ENCODE measurements at regions not wholly inside any gene's neighbourhood (a gene's known extent, or its start where the extent isn't known, plus 50 kb on each side); places are given as distances from the start of the nearest gene placed in this dataset.

DNA sequence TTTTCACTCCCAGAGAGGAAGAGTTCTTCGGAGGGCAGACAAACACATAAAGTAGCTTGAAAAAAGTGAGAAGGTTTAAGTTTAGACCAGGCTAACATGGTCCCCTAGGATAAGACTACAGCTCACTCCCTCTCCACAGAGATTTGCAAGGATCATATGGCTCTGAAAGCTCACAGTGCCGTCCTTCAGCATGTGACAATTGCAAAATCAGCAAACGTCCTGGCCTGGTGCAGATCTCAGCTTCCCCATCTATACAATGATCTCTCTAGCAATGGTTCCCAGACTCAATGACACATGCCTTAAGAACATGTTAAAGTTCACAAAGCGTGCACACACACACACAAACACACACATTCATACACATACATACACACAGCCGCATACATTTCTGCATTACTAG lies 327.6 kb downstream of the ACTL7B start:
- in situ Hi-C loops (cut with HindIII; ENCODE audit: low sequenced_read_pairs), result no loop called here

DNA sequence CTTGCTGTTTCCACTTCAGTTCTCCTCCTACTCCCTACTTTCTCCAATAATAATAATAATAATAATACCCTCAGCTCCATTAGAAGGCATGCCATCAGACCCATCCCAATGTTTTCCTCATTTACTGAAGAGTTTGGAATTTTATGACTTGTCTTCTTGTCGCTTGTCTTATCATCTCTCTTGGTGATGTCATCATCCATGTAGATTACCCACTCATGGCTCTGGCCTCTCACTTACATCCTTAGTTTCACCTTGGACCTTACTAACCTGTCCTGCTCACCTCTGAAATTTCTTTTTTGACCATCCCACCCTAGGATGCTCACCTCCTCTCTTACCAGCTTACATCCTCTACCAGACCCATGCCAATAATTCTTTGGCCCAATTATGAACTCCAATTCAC lies 329.3 kb downstream of the ACTL7B start:
- in situ Hi-C loops (cut with HindIII; ENCODE audit: low sequenced_read_pairs), result no loop called here

DNA sequence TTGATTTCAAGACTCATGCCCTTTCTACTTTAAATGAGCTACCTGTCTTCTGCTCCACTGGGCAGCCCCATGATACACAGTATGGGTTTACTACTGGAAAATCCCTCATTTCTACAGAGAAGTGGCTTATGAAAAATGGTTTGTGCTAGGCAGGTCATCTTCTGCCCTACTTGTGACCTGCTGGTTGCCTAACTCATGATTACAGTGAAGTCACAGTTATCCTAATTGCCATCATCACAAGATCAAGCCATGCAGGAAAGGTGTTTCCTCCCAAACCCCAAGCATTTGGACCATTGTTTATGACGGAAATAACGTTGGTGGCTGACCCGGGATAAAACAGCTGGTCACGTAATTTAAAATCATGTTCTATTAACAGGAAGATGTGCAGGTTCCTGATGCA lies 330.6 kb downstream of the ACTL7B start:
- in situ Hi-C loops (cut with HindIII; ENCODE audit: low sequenced_read_pairs), result no loop called here

DNA sequence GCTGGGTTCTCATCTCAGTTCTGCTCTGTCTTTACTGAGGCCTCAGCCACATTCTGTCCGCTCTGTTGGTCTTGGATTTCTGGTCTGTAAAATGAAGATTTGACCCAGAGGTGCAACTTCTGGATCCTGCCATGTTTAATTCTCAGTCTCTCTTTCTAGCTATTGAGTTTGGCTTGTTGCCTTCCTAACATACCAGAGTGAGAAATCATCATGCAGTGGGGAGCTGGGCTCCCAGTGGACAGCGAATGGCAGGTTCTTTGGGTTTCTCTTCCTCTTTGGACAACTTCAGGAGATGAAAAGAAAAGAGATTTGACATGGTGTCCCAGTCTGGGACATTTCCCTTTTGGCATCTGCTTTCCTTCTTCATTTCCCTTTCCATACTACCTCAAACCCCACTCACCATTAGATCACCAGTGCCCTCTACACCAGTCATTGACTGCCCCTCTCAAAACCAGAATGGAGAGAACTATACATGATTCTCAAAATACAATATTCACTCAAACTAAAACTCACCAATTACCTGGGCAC lies 334.7 kb downstream of the ACTL7B start:
- in situ Hi-C loops (cut with HindIII; ENCODE audit: low sequenced_read_pairs), result no loop called here

DNA sequence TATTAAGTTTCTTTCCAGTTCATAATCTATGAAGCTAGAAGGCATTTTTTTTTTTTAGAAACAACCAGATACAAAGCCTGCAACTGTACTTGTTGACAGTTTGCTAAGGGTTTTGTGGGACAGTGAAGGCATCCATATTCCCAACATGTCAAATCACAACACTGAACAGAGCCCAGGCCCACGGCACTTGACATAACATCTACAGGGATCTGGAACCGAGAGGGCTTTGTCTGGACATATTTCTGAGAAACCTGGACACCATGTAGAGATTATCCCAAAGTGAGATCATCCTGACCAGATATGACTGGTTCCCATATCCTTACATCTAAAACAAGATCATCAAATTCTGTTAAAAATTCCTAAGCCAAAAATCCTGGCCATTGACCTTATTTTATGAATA lies 336.3 kb downstream of the ACTL7B start:
- in situ Hi-C loops (cut with HindIII; ENCODE audit: low sequenced_read_pairs), result no loop called here

DNA sequence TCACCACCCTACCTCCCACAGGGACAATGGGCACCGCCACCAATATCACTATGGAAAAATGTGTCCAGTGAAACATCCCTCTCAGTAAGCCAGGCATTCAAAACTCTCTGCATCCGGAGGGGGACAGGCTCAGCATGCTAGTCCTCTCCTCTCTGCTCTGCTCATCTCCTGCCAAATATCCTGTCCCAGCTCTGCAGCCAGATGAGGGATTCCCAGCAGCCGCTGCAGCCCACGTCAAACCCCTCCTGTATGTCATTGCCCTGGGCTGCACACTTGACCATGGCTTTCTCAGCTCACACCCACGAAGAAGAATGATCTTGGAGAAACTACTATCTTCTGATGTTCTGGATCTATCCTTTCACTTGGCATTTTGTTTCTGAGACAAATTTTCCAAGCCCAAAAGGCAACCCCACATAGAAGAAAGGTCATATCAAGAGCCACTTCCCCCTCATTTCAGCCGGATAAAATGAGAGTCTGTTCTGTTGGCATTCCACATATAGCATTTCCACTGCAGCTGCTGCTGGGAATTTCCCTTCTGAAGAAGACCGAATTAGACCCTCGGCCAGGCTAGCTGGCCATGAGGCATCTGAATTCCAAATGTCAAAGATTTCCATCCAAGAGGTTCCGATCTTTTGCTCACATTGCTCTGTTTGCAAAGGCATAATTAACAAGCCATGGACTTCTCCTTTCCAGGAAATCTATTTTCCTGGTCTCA lies 338.0 kb downstream of the ACTL7B start:
- in situ Hi-C loops (cut with HindIII; ENCODE audit: low sequenced_read_pairs), result no loop called here

DNA sequence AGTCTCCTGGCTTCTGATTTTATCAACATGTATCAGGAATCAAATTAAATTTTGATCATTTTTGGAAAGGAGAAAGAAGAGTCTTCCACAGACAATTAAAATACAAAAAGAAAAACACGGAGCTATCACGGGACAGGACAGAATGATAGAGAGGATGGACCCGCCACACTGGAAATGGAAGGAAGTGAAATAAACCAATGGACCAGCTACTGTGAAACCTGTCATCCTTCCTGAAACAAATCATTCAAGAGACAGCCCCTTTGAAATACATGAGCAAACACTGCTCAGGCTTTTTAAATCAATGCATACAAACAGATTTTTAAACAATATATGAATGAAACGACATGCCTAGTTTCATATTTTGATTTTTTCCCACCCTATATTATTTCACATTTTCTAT lies 339.4 kb downstream of the ACTL7B start:
- in situ Hi-C loops (cut with HindIII; ENCODE audit: low sequenced_read_pairs), result no loop called here

DNA sequence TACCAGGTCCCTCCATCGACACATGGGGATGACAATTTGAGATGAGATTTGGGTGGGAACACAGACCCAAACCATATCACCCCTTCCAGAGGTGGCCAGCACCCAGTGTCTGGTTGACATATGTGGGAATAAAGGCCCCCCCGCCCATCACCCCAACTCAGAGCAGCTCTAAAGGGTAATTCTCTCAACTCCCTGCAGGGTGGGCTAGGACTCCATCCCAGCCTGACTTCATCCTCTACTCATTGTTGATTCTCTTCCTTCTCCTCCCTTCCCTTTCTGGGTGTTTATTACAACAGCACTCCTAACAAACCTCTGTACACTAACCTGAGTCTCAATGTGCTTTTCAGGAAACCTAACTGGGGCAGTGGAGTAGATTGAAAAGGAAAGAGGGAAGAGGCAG lies 339.9 kb downstream of the ACTL7B start:
- in situ Hi-C loops (cut with HindIII; ENCODE audit: low sequenced_read_pairs), result no loop called here

DNA sequence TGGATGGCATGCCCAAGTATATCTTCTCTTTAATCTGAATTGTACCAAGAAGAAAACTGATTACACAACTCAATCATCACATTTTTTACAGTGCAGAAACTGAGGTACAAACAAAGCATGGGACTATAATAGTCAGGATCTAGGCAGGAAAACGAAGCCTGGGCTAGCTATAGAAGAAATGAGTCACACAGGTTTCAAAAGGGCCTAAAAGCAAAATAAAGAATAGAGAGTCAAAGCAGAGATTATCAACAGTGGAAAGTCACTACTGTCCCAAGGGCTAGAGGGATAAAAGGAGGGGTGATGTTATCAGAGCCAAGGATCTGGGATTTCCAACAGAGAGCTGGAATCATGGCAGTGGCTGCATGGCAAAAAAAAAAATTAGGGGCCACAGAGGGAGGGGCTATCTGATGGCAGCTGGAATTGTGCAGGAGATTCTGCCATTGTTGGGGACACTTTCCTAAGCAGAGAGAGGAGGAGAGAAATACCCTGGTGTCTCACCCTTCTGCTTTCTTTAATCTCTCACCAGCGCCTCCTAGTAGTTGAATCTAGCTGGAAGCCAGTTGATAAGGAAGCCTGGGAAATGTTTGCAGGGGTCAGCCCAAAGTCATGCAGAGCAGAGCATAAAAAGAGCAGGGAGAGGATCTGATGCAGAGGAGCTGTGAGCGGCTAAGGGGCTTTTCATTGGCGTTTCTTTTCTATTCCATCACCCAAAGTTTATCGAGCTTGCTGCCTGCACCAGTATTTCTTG lies 343.2 kb downstream of the ACTL7B start:
- in situ Hi-C loops (cut with HindIII; ENCODE audit: low sequenced_read_pairs), result no loop called here

DNA sequence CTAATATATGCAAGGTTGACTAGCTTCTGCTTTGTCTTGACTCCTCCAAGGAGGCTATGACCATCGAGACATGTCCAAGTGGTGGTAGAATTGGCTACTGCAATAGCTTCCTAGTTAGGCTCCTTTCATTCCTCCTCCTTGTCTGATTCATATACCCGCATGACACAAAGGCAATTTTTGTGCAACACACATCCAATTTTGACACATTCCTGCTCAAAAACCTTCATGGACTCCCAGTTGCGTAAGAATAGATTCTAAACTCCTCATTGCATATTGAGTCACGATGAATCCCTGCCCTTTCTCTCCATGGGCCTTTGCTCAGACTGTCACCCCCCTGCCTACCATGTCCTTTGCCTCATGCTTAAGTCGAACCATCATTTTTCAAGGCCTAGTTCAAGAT lies 344.5 kb downstream of the ACTL7B start:
- in situ Hi-C loops (cut with HindIII; ENCODE audit: low sequenced_read_pairs), result no loop called here

DNA sequence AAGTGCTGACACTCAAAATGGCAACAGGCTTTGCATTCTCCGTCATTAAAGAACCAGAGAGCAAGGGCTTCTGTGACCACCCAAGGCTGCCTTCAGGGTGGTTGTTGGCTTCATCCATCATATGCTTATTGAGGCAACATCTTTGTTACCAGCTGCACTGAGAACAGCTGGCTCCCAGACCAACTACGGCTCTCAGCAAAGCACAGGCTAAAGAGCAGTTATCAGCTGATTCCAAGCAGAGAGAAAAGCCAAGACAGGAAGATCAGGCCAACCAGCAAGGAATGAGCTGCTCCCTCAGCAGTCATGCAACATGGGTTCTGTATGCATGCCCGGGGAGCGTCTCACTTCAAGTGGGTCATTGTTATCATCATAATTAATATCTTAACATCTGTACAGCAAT lies 358.9 kb downstream of the ACTL7B start:
- in situ Hi-C loops (cut with HindIII; ENCODE audit: low sequenced_read_pairs), result no loop called here

DNA sequence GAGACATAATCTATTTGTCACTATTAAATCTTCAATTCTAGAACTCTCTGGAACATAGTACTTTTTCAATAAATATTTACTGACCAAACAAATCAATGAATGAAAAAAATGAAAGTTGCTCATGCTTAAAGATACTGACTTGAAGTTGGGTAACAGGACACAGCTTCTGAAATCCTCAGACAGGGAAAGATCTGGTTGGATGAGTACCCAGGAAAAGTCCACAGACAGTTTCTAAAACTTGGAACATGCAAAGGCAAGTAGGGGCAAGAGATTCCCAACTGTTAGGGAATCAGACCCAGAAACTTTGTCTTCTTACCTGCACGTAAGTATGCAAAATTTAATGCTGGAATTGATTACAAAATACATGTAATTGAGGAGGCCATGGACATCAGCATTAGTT lies 366.2 kb downstream of the ACTL7B start:
- in situ Hi-C loops (cut with HindIII; ENCODE audit: low sequenced_read_pairs), result loop anchor here (10.0 kb wide), 1 partner anchor 1015 kb away; no protein-coding TSS in a partner anchor

DNA sequence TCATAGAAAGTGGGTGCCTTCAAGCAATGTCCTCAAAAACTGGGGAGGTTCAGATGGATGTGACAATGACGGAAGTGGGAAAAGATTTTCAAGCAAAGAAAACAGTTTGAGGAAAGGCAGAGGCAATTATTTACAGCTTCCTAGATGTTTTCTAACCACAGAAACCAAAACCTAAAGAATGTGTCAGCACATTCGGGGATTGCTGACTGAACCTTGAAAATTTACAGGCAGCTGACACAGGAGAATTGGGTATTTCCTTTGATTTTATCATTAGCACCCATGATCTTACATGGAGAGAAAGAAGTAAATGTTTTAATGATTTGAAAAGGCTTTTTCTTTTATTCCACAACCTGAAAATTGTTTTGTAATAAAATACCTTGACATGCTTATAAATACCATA lies 369.0 kb downstream of the ACTL7B start:
- in situ Hi-C loops (cut with HindIII; ENCODE audit: low sequenced_read_pairs), result loop anchor here (10.0 kb wide), 1 partner anchor 1012 kb away; no protein-coding TSS in a partner anchor

DNA sequence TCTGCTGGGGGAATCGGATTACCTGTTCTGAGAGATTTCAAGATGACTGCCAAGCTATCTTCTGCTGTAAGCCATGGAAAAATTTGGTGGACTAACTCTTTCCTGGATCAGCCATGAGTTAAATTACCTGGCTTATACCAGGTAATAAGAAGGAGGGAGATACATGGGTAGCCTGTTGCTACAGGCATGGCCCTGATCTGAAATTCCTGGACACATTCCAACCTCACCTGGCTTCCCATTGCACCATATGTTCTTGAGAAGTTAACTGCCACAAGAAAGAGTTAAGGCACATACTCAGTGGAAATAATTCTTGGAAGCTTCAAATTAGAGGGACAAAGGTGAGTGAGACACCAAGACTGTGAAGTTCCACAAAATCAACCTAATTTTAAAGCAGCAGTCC lies 371.3 kb downstream of the ACTL7B start:
- in situ Hi-C loops (cut with HindIII; ENCODE audit: low sequenced_read_pairs), result loop anchor here (10.0 kb wide), 1 partner anchor 1010 kb away; no protein-coding TSS in a partner anchor

DNA sequence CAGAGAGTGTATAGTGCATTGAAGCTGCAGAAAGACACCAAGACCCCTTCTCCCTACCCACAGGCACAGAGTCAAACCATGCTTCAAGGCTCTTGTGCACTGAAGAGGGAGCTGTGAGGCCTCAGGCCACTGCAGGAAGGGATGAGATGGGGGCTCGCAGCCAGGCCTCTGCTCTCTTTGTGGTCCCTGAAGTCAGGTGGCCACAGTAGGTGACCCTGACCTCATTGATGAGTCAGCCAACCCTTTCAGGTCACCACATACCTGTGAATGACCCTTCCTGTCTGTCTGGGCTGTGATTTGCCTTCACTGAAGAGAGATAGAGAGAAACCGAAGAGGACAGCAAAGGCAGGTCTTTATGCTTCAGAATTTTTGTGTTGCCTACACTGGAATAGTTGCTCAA lies 372.1 kb downstream of the ACTL7B start:
- in situ Hi-C loops (cut with HindIII; ENCODE audit: low sequenced_read_pairs), result loop anchor here (10.0 kb wide), 1 partner anchor 1009 kb away; no protein-coding TSS in a partner anchor

DNA sequence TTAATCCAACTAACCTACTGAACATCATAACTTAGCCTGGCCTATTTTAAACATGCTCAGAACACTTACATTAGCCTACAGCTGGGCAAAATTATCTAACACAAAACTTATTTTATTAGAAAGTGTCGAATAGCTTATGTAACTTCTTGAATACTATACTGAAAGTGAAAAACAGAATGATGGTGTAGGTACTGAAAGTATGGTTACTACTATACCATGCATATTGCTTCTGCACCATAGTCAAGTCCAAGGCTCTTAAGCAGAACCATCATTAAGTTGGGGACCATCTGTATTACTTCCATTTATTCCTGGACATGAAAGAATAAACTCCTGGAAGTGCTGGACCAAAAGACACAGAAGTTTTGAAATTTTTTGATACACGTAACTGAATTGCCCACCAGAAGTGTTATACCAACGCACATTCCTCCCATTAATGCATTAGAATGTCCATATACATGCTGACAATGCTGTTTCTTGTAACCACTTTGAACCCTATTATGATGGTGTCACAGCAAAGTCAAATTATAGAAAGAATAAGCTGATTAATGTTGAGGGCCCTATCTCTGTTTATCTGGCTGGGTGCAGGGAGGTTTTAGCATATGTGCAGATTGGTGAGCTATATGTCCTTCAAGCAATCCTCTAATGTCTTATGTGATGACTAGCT lies 375.7 kb downstream of the ACTL7B start:
- in situ Hi-C loops (cut with HindIII; ENCODE audit: low sequenced_read_pairs), result loop anchor here (10.0 kb wide), 1 partner anchor 1005 kb away; no protein-coding TSS in a partner anchor

DNA sequence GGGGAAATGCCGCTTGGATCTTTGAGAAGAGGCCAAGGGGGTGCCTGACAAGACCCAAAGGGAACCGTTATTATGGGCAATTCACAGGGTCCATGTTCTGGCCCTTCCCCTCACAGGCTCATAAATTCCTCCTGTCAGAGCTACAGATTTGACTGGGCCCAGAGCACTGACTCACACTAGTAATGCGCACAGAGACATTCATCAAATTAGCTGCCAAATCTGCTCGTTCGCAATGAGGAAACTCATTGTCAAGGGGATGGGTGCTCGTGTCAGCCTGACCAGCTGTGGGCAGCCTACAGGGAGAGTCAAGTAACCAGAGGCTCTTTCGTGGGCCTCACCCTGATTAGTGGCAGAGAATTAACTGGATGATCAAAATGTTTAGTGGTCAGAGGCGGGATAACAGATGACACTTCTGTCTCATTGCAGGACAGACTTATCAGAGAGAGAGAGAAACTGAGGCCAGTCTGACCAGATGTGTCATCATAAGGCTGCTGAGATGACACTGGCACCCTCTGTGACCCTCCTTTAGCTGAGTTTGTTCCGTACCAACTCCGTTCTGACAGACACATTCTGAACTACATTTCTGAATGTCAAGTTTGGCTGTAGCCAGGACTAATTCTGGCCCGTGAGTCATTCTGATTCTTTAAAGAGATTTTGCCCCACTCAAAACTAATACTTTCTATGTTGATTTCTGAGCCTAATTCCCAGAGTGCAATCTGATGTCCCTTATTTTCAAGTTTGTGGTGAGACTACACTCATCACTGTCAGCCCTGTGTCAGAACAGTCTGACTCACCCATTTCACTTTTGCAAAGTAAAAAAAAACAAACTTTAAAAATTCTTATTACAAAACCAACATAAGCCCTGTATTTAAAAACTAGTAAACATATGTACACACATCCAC lies 377.1 kb downstream of the ACTL7B start:
- in situ Hi-C loops (cut with HindIII; ENCODE audit: low sequenced_read_pairs), result no loop called here

DNA sequence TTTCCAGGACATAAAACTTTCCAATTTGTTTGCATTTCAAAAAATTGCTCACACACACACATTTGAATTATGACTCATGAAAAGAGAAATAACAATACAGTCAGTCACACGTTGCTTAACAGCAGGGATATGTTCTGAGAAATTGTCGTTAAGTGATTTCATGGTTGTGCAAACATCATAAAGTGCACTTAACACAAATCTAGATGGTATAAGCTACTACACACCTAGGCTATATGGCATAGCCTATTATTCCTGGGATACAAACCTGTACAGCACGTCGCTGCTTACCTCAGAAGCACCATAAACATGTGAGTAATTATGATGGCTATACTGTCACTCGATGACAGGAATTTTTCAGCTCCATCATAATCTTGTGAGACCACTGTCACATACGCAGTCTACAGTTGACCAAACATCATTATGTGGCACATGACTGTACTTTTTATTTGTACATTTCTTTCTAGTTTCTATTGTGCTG lies 378.2 kb downstream of the ACTL7B start:
- in situ Hi-C loops (cut with HindIII; ENCODE audit: low sequenced_read_pairs), result no loop called here

DNA sequence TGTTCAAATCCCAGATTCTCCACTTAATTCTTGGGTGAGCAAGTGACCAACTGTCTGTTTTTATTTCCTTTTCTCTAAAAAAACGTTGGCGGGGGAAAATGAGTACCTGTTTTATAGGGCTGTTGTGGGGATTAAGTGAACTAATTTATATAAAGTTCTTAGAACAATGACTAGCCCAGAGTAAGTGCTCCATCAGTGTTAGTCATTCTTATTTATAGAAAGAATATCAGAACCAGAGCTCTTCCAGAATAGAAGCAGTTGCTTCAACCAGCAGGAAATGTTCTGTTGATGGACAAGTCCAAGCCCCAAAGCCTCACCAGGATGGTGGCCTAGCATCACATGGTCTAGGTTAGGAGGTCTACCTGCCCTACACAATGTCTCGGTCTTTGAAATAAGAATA lies 379.2 kb downstream of the ACTL7B start:
- in situ Hi-C loops (cut with HindIII; ENCODE audit: low sequenced_read_pairs), result no loop called here

DNA sequence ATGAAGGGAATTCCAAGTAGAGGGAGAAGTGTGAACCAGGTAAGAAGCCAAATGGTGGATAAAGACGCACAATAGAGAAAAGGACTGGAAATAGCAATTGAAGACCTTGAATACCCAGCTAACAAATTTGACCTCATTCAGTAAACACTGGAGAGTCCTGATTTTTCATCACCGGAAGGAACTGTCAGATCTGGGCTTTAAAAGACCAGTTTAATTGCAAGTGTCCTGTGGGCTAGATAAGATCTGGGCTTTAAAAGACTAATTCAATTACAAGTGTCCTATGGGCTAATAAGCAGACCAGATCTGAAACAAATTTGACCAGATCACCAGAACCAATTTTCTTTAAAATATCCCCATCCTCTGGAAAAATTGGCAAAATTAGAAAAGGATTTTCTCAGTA lies 380.0 kb downstream of the ACTL7B start:
- in situ Hi-C loops (cut with HindIII; ENCODE audit: low sequenced_read_pairs), result no loop called here

All from endothelial cell of hepatic sinusoid (primary cell).